Cardiac fibroblast (primary cell): ENCODE measurements at regions not wholly inside any gene's neighbourhood (a gene's known extent, or its start where the extent isn't known, plus 50 kb on each side); places are given as distances from the start of the nearest gene placed in this dataset.

Source experiments
- DNase-seq, 2 donors: peaks; one replicate each; pipeline versions ENCODE4 v3.0.0 to v3.0.0-alpha.2; 2010; ENCODE audit warnings: low read depth in 2 of 2
- H3K4me3 ChIP-seq, 2 donors: replicated peaks in 1 of 2; 1 replicate in 1 of 2; 2 replicates in 1 of 2; pipeline ENCODE4 v1.5.1; 2011; ENCODE audit warnings: low read depth in 2 of 2, low read length in 2 of 2, mild to moderate bottlenecking in 2 of 2, moderate library complexity in 1 of 2
- TF ChIP-seq, protein P1 (sequence below): IDR thresholded peaks from one replicate; pipeline ENCODE4 v1.5.1; 2011; ENCODE audit warnings: low read depth, mild to moderate bottlenecking, low read length, inconsistent platforms

DNA sequence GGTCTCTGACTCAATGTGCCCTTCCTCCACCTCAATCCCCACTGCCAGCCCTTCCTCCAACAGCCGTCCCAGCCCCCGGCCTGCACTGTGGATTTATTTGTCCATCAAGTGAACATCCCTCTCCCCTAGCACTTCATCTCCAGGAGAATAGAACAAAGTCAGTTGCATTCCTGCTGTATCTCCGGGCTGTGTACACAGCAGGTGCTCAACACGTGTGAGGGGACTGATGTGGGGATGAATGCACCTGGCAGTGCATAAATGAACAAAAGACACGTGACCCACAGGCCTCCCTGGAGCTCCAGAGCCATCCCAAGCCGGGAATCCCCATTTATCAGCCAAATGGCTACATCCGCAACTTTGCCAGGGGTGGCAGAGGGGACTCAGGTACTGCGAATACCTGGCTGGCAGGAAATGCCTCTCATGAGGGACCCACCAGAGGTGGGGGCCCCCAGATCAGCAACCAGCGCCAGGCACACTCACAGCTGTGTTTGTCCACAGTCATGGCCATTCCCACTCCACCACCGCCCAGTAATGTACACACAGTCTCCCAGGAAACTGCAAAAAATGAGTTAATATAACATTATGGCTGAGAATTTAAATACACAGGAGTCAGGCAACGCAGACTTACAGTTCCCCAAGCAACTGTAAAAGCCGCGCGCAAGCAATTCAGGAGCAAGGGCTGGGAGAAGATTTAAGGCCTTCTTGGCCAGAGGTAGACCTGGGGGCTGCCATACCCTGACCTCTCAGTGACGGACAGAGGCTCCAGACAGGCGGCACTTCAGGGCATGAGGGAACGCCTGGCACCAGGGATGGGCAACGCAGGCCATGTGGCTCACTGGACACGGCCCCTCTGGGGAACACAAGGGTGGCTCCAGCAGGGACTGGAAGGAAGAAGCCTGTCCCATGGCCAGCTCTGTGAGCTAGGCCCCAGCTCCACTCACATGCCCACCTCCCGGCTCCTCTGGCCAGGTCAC lies 50.3 kb upstream of the TCF20 start:
- DNase-seq, result no peak
- TF ChIP-seq, protein P1, sequence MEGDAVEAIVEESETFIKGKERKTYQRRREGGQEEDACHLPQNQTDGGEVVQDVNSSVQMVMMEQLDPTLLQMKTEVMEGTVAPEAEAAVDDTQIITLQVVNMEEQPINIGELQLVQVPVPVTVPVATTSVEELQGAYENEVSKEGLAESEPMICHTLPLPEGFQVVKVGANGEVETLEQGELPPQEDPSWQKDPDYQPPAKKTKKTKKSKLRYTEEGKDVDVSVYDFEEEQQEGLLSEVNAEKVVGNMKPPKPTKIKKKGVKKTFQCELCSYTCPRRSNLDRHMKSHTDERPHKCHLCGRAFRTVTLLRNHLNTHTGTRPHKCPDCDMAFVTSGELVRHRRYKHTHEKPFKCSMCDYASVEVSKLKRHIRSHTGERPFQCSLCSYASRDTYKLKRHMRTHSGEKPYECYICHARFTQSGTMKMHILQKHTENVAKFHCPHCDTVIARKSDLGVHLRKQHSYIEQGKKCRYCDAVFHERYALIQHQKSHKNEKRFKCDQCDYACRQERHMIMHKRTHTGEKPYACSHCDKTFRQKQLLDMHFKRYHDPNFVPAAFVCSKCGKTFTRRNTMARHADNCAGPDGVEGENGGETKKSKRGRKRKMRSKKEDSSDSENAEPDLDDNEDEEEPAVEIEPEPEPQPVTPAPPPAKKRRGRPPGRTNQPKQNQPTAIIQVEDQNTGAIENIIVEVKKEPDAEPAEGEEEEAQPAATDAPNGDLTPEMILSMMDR, result no peak
- H3K4me3 ChIP-seq, result no peak overlapping the region
